ENCODE measurements at regions not wholly inside any gene's neighbourhood (a gene's known extent, or its start where the extent isn't known, plus 50 kb on each side); places are given as distances from the start of the nearest gene placed in this dataset.

GRCh38 chr17:79243603-79243990 is 169.0 kb downstream of the ENGASE start:
- TF ChIP-seq POLR2A (IDR thresholded peaks at IDR 0.05): no peak
- TF ChIP-seq CTCF (IDR thresholded peaks at IDR 0.05): no peak

Measured in uterus (tissue), 2 donors.